Testis (tissue), 2 donors: ENCODE measurements at regions not wholly inside any gene's neighbourhood (a gene's known extent, or its start where the extent isn't known, plus 50 kb on each side); places are given as distances from the start of the nearest gene placed in this dataset.

Experiments
- CTCF ChIP-seq, 3 experiments: fragments of 450-650 bp in 2 of 3; fragments of 200-600 bp in 1 of 3; sonication (generic) in 1 of 3; IDR thresholded peaks; one replicate each; pipeline ENCODE4 v1.5.1; 2016 to 2019; ENCODE audit warnings: antibody characterized with exemption in 3 of 3, mild to moderate bottlenecking in 2 of 3, moderate library complexity in 1 of 3
- POLR2A ChIP-seq: fragments of 450-650 bp; IDR thresholded peaks from one replicate; pipeline ENCODE4 v1.6.1; 2017; ENCODE audit warnings: antibody characterized with exemption, mild to moderate bottlenecking, moderate library complexity

- TF ChIP-seq POLR2A: no peak
- TF ChIP-seq CTCF (IDR thresholded peaks at IDR 0.05): no peak
Observed at GRCh38 chr12:115313929-115314328, 630.0 kb upstream of the TBX3 start.
